ENCODE measurements at regions not wholly inside any gene's neighbourhood (a gene's known extent, or its start where the extent isn't known, plus 50 kb on each side); places are given as distances from the start of the nearest gene placed in this dataset.

- peak; percentile 49 for DNase-seq (ENCODE audit: low read depth)
These were observed 289.8 kb upstream of the SPRY2 start for GRCh38 chr13:80630685-80631121.

GRCh38 chr13:80618781-80619180, 277.9 kb upstream of the SPRY2 start:
- DNase-seq (ENCODE audit: low read depth), result no peak
- TF ChIP-seq CTCF (conservative IDR thresholded peaks at IDR 0.05; ENCODE audit: low read depth, low read length), result no peak
- H3K4me3 ChIP-seq (ENCODE audit: low read length), result no peak overlapping the region

More at GRCh38 chr13:80630685-80631121, 289.8 kb upstream of the SPRY2 start:
- H3K4me3 ChIP-seq (ENCODE audit: low read length), result no peak overlapping the region
- TF ChIP-seq CTCF (conservative IDR thresholded peaks at IDR 0.05; ENCODE audit: low read depth, low read length), result no peak

GRCh38 chr13:80612804-80613203, 271.9 kb upstream of the SPRY2 start:
- H3K4me3 ChIP-seq (ENCODE audit: low read length), result no peak overlapping the region
- DNase-seq (ENCODE audit: low read depth), result no peak
- TF ChIP-seq CTCF (conservative IDR thresholded peaks at IDR 0.05; ENCODE audit: low read depth, low read length), result no peak

DNA sequence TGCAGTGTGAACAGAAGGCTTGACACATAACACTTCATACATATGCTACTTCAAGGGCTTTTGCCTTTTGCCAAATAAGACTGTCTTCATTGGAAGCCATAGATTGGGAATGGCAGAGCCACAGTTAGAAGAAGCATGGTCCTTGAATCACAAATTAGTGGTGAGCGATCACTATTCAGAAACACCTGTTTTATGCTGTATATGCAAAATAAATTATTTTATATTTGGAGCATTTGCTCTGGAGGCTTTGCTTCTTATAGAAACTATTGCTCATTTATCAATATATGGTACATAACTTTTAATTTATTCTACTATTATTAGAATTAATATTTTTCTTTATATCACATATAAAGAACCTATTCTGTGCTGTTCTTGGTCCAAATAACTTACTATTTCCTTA, 270.4 kb upstream of the SPRY2 start:
- DNase-seq (ENCODE audit: low read depth), result no peak
- no peak for TF ChIP-seq CTCF (conservative IDR thresholded peaks at IDR 0.05; ENCODE audit: low read depth, low read length)
- no peak overlapping the region for H3K4me3 ChIP-seq (ENCODE audit: low read length)

DNA sequence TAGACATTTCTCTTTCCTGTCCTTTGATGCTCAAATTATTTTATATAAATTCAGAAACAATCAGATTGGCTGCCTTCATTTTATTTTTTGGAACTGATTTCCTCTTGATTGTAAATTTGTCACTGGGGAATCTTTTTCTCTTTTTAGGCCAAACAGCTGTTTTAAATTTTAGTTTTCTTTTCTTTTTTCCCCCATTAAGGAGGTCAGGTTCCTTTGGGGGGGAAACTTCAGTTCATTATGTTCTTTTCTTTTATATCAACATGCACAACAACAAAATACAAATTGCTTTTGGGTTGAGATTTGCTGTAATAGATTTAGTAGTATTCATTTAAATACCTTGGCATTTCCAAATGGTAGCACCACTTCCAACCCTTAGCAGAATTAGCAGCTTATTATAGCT, 264.8 kb upstream of the SPRY2 start:
- no peak for DNase-seq (ENCODE audit: low read depth)
- no peak overlapping the region for H3K4me3 ChIP-seq (ENCODE audit: low read length)
- no peak for TF ChIP-seq CTCF (conservative IDR thresholded peaks at IDR 0.05; ENCODE audit: low read depth, low read length)

DNA sequence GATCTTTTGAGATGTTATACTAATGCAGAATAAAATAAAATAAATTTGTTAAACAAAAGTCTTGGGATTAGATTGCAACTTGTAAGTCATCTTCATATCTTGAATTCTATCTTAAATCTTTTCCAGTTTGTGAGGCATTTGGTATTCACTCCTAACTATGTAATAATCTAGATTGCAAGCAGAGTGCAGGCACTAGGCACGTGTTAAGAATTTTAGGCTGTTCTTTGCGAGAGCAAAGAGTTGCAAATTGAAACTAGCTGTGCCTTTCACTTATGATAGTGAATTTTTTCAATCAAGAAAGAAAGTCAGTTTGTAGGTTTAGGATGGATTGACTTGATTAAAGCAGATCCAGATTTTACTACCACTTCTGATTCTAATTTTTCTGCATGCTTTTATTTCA, 264.1 kb upstream of the SPRY2 start:
- TF ChIP-seq CTCF (conservative IDR thresholded peaks at IDR 0.05; ENCODE audit: low read depth, low read length), result no peak
- DNase-seq (ENCODE audit: low read depth), result no peak
- no peak overlapping the region for H3K4me3 ChIP-seq (ENCODE audit: low read length)

- no peak overlapping the region for H3K4me3 ChIP-seq (ENCODE audit: low read length)
- DNase-seq (ENCODE audit: low read depth), result no peak
- TF ChIP-seq CTCF (conservative IDR thresholded peaks at IDR 0.05; ENCODE audit: low read depth, low read length), result no peak
These were observed 263.2 kb upstream of the SPRY2 start for GRCh38 chr13:80604098-80604497.
